ENCODE measurements at regions not wholly inside any gene's neighbourhood (a gene's known extent, or its start where the extent isn't known, plus 50 kb on each side); places are given as distances from the start of the nearest gene placed in this dataset.
"Not testable (repeated sequence)": the region's sequence is repeated elsewhere in the genome, so short reads cannot be mapped to it uniquely, and the experiment has no call there.

- peak; percentile 82 for FAIRE-seq
- not testable (repeated sequence) for DNase-seq (ENCODE audit: low spot score)
Observed at GRCh38 chrY:6685783-6686389, 224.6 kb upstream of the TBL1Y start.

GRCh38 chrY:6701558-6702161 lies 208.8 kb upstream of the TBL1Y start:
- not testable (repeated sequence) for DNase-seq (ENCODE audit: low spot score)
- peak; percentile 64 for FAIRE-seq

GRCh38 chrY:6721443-6721842 lies 189.1 kb upstream of the TBL1Y start:
- not testable (repeated sequence) for FAIRE-seq; DNase-seq (ENCODE audit: low spot score)

- not testable (repeated sequence) for FAIRE-seq; DNase-seq (ENCODE audit: low spot score)
Observed at GRCh38 chrY:6747210-6747609, 163.3 kb upstream of the TBL1Y start.

GRCh38 chrY:6782334-6782733 lies 128.2 kb upstream of the TBL1Y start:
- DNase-seq (ENCODE audit: low spot score) (no peak), FAIRE-seq (no peak)

- FAIRE-seq (no peak), DNase-seq (ENCODE audit: low spot score) (no peak)
Observed at GRCh38 chrY:6786960-6787359, 123.5 kb upstream of the TBL1Y start.

GRCh38 chrY:6811633-6812032 lies 98.9 kb upstream of the TBL1Y start:
- FAIRE-seq, result no peak

More at GRCh38 chrY:6811633-6812032, 98.9 kb upstream of the TBL1Y start:
- no peak for DNase-seq (ENCODE audit: low spot score)

Measured in RCC 7860 (cell line).